HL-60/S4 treated with phorbol 12-myristate 13-acetate at 8.2 ng/mL for 4 days and 3 days (cell line): ENCODE measurements at regions not wholly inside any gene's neighbourhood (a gene's known extent, or its start where the extent isn't known, plus 50 kb on each side); places are given as distances from the start of the nearest gene placed in this dataset.
"Not testable (repeated sequence)": the region's sequence is repeated elsewhere in the genome, so short reads cannot be mapped to it uniquely, and the experiment has no call there.

Experiments
- in situ Hi-C: fragments of 300-500 bp; cut with MboI; formaldehyde crosslinking; loops from 2 replicates; pipeline ENCODE4 v1.15.0; 2022; ENCODE audit warnings: low sequenced_read_pairs

GRCh38 chr1:185681034-185681633 is 53.1 kb upstream of the HMCN1 start:
- in situ Hi-C loops, result no loop called here

- in situ Hi-C loops, result no loop called here
Measured at GRCh38 chr1:185680453-185680852, 53.7 kb upstream of the HMCN1 start.

DNA sequence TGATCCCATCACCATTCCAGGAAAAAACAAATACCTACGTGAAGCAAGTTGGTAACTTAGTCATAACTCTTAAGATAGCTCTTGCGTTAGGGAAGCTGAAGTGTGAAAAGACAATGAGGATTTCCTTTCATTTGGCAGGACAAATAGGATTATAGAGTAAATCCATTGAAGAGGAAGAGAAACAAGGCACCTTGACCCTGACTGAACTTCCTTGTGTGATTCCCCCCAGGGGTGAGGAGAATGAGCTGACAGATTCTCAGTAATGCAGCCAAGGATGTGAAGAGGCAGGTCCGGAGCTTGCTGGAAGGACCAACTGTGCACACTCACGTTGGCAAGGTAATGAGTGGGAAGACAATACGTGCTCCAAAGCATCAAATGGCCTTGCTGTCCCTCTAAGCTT is 55.0 kb upstream of the HMCN1 start:
- in situ Hi-C loops, result no loop called here

DNA sequence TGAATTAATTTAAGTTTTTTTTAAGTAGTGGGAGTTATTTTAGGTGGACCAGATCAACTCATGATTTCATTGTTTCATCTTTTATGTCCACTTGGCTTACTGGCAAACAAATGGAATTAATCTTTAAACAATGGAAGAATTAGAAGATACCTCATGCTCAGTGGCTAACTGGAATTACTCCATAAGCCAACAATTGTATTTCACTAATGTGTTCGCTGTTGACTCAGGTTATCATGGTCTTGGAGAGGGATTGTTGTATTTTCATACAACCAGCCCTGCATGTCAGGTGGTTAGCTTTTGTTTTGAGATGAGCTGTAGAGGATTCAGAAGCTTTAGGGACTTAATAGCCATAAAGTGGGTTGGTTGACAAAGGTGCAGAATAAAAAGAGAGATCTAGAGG is 57.2 kb upstream of the HMCN1 start:
- in situ Hi-C loops, result no loop called here

GRCh38 chr1:185674201-185674600 is 60.0 kb upstream of the HMCN1 start:
- in situ Hi-C loops, result no loop called here

DNA sequence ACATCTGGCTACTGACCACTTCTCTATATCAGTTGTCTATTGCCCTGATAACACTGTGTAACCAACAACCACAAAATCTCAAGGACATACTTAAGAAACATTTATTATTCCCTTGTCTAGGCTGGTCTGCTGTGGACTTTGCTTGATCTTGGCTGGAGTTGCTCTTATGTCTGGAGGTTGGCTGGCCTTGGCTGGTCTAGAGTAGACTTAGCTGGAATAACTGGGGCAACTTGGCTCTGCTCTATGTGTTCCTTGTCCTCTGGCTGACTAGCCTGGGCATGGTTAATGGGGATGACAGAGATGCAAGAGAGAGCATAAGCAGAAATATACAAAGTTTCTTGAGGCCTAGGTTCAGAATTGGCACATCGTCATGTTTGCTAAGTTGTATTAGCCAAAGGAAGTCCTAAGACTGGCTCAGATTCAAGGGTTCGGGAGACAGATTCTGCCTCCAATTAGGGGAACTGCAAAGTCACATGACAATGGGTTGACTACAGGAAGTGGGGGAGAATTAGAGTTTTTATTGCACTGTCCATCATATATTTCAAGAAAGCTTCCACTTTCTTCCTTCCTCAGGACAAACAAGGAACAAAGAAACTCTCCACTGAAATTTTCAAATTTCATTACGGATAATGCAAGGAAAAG is 61.4 kb upstream of the HMCN1 start:
- in situ Hi-C loops, result no loop called here

DNA sequence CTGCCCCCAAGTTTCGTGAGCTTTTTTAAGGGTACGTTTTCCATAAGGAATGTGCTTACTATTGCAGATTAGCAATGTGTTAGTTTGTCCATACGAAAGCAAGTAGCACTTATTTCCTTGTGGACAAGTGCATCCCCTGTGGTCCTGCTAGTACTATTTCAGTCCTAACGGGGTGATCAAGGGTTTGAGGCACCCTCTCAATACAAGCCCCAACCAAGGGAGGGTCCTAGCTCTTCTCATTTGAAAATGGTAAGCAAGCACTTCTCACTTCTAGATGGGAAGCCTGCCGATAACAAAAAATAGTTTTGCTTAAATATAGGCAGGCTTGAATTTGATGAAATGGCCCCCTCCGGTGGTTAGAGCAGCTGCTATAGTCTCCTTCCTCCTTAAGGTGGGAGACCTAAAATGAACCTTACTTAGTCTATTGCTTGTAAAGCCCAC is 64.0 kb upstream of the HMCN1 start:
- in situ Hi-C loops, result no loop called here

DNA sequence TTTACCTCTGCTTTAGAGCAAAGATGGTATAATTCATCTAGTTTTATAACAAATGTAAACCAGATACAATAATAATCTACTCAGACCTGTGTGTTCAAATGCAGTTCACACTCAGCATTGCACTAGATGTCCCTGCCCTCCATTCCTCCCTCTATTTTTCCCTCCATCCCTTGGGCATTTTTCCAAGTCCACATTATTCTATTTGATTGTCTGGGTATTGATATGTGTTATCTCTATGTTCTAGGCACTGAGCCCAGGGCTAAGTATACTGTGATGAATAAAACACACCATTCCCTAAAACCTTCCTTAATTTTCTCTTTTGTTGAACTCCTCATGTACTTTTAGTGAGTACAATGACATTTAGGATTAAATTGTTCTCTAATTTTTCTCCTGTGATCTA is 66.2 kb upstream of the HMCN1 start:
- in situ Hi-C loops, result no loop called here

GRCh38 chr1:185666582-185666981 is 67.6 kb upstream of the HMCN1 start:
- in situ Hi-C loops, result no loop called here

- in situ Hi-C loops, result no loop called here
Measured at GRCh38 chr1:185663771-185664296, 70.4 kb upstream of the HMCN1 start.

DNA sequence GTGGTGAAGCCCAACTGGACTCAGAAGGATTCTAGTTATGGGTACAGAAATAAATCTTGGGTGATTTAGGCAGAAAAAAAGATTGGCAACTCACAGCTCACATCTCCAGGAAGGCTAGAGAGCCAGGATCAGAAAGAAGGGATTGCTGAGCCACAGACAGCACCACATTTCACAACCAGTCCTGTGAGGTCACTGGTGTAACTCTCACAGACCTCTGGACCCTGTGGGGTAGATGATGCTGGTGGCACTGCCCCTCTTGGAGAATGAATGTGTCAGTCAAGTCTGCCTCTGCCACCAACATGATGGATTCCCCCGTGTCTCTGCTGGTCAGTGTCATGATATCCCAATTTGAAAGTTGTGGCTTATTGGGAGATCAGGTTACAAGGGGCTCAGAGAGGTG is 70.9 kb upstream of the HMCN1 start:
- in situ Hi-C loops, result no loop called here

GRCh38 chr1:185661971-185662370 is 72.2 kb upstream of the HMCN1 start:
- in situ Hi-C loops, result no loop called here

DNA sequence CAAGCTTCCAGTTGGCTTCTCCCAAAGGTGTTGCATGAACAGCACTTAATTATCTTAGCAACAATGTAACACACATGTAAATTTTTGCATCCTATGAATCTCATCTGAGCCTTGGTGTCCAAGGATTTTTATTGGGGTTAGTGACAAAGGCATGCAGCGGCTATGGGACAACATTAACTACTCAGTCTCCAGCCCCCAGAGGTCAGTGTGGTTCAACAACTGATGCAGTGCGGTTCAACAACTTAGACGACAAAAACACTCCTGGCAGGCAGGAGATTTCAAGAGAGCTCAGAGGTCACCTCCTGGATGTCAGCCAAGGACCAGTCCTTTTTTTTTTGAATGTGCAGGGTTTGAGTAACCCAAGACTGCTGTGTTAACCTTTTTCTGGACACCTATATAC is 77.5 kb upstream of the HMCN1 start:
- in situ Hi-C loops, result no loop called here

GRCh38 chr1:185654952-185655314 is 79.3 kb upstream of the HMCN1 start:
- in situ Hi-C loops, result no loop called here

GRCh38 chr1:185654199-185654951 is 79.8 kb upstream of the HMCN1 start:
- in situ Hi-C loops, result no loop called here

GRCh38 chr1:185653615-185654014 is 80.6 kb upstream of the HMCN1 start:
- in situ Hi-C loops, result no loop called here

DNA sequence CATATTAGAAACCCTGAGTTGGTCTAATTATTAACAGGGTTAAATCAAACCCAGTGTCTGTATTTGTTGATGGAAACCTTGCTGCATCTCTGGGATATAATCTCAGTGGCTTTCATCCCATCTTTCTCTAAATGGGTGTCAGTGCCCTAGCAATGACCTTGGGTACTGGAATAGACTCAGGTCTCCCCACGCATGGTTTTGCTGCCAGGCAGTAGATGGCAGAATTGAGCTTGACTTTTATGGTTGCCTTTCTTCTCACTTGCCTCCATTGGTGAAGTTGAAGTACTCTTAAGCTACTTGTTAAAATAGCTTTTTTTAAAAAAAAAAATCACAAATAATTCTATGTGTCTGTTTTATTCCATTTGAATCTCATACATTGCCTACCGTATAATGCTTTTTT is 81.8 kb upstream of the HMCN1 start:
- in situ Hi-C loops, result no loop called here

GRCh38 chr1:185650602-185651230 is 83.5 kb upstream of the HMCN1 start:
- in situ Hi-C loops, result no loop called here

DNA sequence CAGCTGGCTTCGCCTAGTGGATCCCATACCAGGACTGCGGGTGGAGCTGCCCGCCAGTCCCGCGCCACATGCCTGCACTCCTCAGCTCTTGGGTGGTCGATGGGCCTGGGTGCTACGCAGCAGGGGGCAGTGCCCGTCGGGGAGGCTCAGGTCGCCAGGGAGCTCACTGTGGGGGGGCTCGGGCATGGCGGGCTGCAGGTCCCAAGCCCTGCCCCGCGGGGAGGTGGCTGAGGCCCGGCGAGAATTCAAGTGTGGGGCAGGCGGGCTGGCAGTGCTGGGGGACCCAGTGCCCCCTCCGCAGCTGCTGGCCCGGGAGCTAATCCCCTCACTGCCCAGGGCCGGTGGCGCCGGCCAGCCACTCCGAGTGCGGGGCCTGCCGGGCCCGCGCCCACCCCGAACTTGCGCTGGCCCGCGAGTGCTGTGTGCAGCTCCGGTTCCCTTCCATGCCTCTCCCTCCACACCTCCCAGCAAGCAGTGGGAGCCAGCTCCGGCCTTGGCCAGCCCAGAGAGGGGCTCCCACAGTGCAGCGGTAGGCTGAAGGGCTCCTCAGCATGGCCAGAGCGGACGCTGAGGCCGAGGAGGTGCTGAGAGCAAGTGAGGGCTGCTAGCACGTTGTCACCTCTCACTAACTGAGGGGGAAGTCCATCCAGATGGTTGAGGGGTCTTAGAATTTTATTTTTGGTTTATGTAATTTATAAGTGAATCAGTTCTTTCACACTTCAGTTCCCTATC is 85.2 kb upstream of the HMCN1 start:
- in situ Hi-C loops, result no loop called here

DNA sequence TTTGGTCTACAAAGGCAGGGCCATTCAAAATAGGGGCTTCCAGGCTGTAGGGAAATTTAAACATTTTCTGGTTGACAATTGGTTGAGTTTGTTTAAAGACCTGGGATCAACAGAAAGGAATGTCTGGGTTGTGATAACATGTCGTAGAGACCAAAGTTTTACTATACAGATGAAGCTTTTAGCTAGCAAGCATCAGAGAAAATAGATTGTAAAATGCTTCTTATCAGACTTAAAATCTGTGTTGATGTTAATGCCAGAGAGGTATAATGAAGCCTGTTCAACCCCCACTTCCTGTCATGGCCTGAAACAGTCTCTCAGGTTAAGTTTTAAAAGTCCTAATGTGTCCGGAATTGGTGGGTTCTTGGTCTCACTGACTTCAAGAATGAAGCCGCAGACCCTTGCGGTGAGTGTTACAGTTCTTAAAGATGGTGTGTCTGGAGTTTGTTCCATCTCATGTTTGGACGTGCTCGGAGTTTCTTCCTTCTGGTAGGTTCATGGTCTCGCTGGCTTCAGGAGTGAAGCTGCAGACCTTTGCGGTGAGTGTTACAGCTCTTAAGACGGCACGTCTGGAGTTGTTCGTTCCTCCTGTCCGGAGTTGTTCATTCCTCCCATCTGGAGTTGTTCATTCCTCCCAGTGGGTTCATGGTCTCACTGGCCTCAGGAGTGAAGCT is 86.5 kb upstream of the HMCN1 start:
- in situ Hi-C loops, result not testable (repeated sequence)
